T-helper 2 cell treated with Interferon-gamma antibody and Interleukin-4, amounts not matched to agents 5 μg/mL and 100 μg/mL, for 36 hours (primary cell): ENCODE measurements at regions not wholly inside any gene's neighbourhood (a gene's known extent, or its start where the extent isn't known, plus 50 kb on each side); places are given as distances from the start of the nearest gene placed in this dataset.
A peak's percentile ranks its signal among the peaks of the same experiment; 100 is the strongest.

Experiments used
- DNase-seq: peaks from one replicate; pipeline ENCODE4 v3.0.0; 2021; ENCODE audit warnings: low spot score
- H3K27ac Mint-ChIP-seq: one replicate; pipeline ENCODE4 v1.8.0; 2021; ENCODE audit warnings: mild to moderate bottlenecking, mixed read lengths
- H3K27me3 Mint-ChIP-seq: one replicate; pipeline ENCODE4 v1.8.0; 2021; ENCODE audit warnings: low read depth, mixed read lengths
- H3K36me3 Mint-ChIP-seq: one replicate; pipeline ENCODE4 v1.8.0; 2021; ENCODE audit warnings: low read depth, mixed read lengths
- H3K4me1 Mint-ChIP-seq: one replicate; pipeline ENCODE4 v1.8.0; 2021; ENCODE audit warnings: low read depth, mixed read lengths
- H3K4me3 Mint-ChIP-seq: one replicate; pipeline ENCODE4 v1.8.0; 2022; ENCODE audit warnings: mild to moderate bottlenecking, moderate library complexity, mixed read lengths
- H3K9me3 Mint-ChIP-seq: one replicate; pipeline ENCODE4 v1.8.0; 2021; ENCODE audit warnings: mixed read lengths

GRCh38 chr1:76012341-76013205, 62.0 kb upstream of the ST6GALNAC3 start:
- no peaks in the 10 kb centered on the region for H3K4me1 Mint-ChIP-seq
- no peaks in the 10 kb centered on the region for H3K36me3 Mint-ChIP-seq
- no peak overlapping the region for H3K4me3 Mint-ChIP-seq
- no peak for DNase-seq
- no peaks in the 10 kb centered on the region for H3K9me3 Mint-ChIP-seq
- no peak overlapping the region for H3K27ac Mint-ChIP-seq
- peaks cover 22% of the 10 kb centered on the region for H3K27me3 Mint-ChIP-seq

GRCh38 chr1:76013206-76013581, 61.4 kb upstream of the ST6GALNAC3 start:
- no peaks in the 10 kb centered on the region for H3K36me3 Mint-ChIP-seq
- H3K4me1 Mint-ChIP-seq: no peaks in the 10 kb centered on the region
- peaks cover 25% of the 10 kb centered on the region for H3K27me3 Mint-ChIP-seq
- DNase-seq: no peak
- H3K4me3 Mint-ChIP-seq: no peak overlapping the region
- no peak overlapping the region for H3K27ac Mint-ChIP-seq
- H3K9me3 Mint-ChIP-seq: no peaks in the 10 kb centered on the region

GRCh38 chr1:76015478-76016103, 59.0 kb upstream of the ST6GALNAC3 start:
- no peaks in the 10 kb centered on the region for H3K9me3 Mint-ChIP-seq
- H3K27ac Mint-ChIP-seq: no peak overlapping the region
- no peak for DNase-seq
- H3K4me3 Mint-ChIP-seq: no peak overlapping the region
- peaks cover 2% of the 10 kb centered on the region for H3K4me1 Mint-ChIP-seq
- peaks cover 43% of the 10 kb centered on the region for H3K27me3 Mint-ChIP-seq
- no peaks in the 10 kb centered on the region for H3K36me3 Mint-ChIP-seq

GRCh38 chr1:76018045-76018444, 56.5 kb upstream of the ST6GALNAC3 start:
- Mint-ChIP-seq H3K4me1 (peaks cover 5% of the 10 kb centered on the region), H3K36me3 (no peaks in the 10 kb centered on the region), H3K4me3 (no peak overlapping the region), H3K9me3 (no peaks in the 10 kb centered on the region), H3K27me3 (peaks cover 55% of the 10 kb centered on the region), H3K27ac (no peak overlapping the region)
- DNase-seq: no peak

- no peak for DNase-seq
- Mint-ChIP-seq H3K27me3 (peaks cover 56% of the 10 kb centered on the region), H3K27ac (no peak overlapping the region), H3K9me3 (no peaks in the 10 kb centered on the region), H3K4me3 (no peak overlapping the region), H3K36me3 (no peaks in the 10 kb centered on the region), H3K4me1 (peaks cover 26% of the 10 kb centered on the region)
These were observed 52.7 kb upstream of the ST6GALNAC3 start for GRCh38 chr1:76021846-76022245.

- DNase-seq: peak; percentile 43
- Mint-ChIP-seq H3K4me1 (peaks cover 26% of the 10 kb centered on the region), H3K27ac (peak overlapping the region; percentile 56), H3K36me3 (no peaks in the 10 kb centered on the region), H3K27me3 (peaks cover 65% of the 10 kb centered on the region), H3K9me3 (no peaks in the 10 kb centered on the region), H3K4me3 (peak overlapping the region; percentile 52)
These were observed 50.7 kb upstream of the ST6GALNAC3 start for GRCh38 chr1:76023669-76024435.
